ENCODE measurements at regions not wholly inside any gene's neighbourhood (a gene's known extent, or its start where the extent isn't known, plus 50 kb on each side); places are given as distances from the start of the nearest gene placed in this dataset.
A peak's percentile ranks its signal among the peaks of the same experiment; 100 is the strongest.

DNA sequence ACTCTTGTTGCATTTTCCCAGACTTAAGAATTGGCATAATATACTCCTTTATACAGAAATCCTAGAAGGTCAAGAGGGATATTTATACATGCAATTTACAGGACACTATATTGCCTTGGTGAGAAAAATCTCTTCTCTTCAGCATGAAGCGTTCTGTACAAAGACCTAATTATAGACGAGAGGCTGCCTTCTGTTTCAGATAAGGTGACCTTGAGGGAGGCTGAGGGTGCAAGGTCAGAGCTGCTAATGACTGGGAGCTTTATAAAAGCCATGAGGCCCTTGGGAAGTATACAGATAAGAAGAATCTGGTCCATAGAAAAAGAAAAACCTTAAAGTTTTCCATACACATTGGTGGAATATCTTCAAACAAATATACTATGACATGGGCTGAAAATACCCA lies 156.3 kb upstream of the SOX9 start:
- H3K36me3 ChIP-seq (ENCODE audit: control insufficient read depth in 4 of 4, insufficient read depth in 3 of 4, low read depth in 1 of 4, low read length in 3 of 4), result no peaks in the 10 kb centered on the region
- DNase-seq (ENCODE audit: low spot score), result no peak
- no peak overlapping the region for H3K4me3 ChIP-seq (ENCODE audit: low read depth in 1 of 3, low read length in 3 of 3)
- H3K4me1 ChIP-seq (ENCODE audit: control insufficient read depth in 4 of 4, insufficient read depth in 4 of 4, low read length in 3 of 4), result no peaks in the 10 kb centered on the region
- WGBS, result 48% methylated on average over 2 of the region's 2 CpGs
- H3K9me3 ChIP-seq (ENCODE audit: control insufficient read depth in 4 of 4, low read length in 3 of 4), result no peaks in the 10 kb centered on the region
- no peak overlapping the region for H3K27ac ChIP-seq (ENCODE audit: low read depth in 1 of 2, low read length in 2 of 2)
- TF ChIP-seq NR2F2 (IDR thresholded peaks at IDR 0.05), result peak; percentile 89
- TF ChIP-seq RAD21 (IDR thresholded peaks at IDR 0.05), result no peak
- no peak overlapping the region for H3K9ac ChIP-seq (ENCODE audit: low read depth in 1 of 2, low read length in 2 of 2)
- H3K27me3 ChIP-seq (ENCODE audit: control insufficient read depth in 4 of 4, insufficient read depth in 4 of 4, low read length in 3 of 4), result no peaks in the 10 kb centered on the region

GRCh38 chr17:71966055-71966454 lies 154.8 kb upstream of the SOX9 start:
- Histone ChIP-seq H3K4me1 (ENCODE audit: control insufficient read depth in 4 of 4, insufficient read depth in 4 of 4, low read length in 3 of 4) (no peaks in the 10 kb centered on the region), H3K9me3 (ENCODE audit: control insufficient read depth in 4 of 4, low read length in 3 of 4) (no peaks in the 10 kb centered on the region), H3K27ac (ENCODE audit: low read depth in 1 of 2, low read length in 2 of 2) (no peak overlapping the region), H3K9ac (ENCODE audit: low read depth in 1 of 2, low read length in 2 of 2) (no peak overlapping the region), H3K4me3 (ENCODE audit: low read depth in 1 of 3, low read length in 3 of 3) (no peak overlapping the region), H3K36me3 (ENCODE audit: control insufficient read depth in 4 of 4, insufficient read depth in 3 of 4, low read depth in 1 of 4, low read length in 3 of 4) (no peaks in the 10 kb centered on the region), H3K27me3 (ENCODE audit: control insufficient read depth in 4 of 4, insufficient read depth in 4 of 4, low read length in 3 of 4) (no peaks in the 10 kb centered on the region)
- WGBS, result 75% methylated on average over 6 of the region's 6 CpGs
- DNase-seq (ENCODE audit: low spot score), result no peak
- TF ChIP-seq HNF4A (conservative IDR thresholded peaks at IDR 0.05), result no peak
- TF ChIP-seq, protein P1, sequence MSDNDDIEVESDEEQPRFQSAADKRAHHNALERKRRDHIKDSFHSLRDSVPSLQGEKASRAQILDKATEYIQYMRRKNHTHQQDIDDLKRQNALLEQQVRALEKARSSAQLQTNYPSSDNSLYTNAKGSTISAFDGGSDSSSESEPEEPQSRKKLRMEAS (IDR thresholded peaks at IDR 0.05), result no peak
- TF ChIP-seq GABPA (IDR thresholded peaks at IDR 0.05 in 1 of 2, conservative IDR thresholded peaks at IDR 0.05 in 1 of 2), result no peak
- TF ChIP-seq NR2F2 (IDR thresholded peaks at IDR 0.05), result no peak
- no peak for TF ChIP-seq CTCF (IDR thresholded peaks at IDR 0.05; ENCODE audit: low read depth, low read length, missing input control)
- no peak for TF ChIP-seq RXRA (IDR thresholded peaks at IDR 0.05)
- TF ChIP-seq, protein P2, sequence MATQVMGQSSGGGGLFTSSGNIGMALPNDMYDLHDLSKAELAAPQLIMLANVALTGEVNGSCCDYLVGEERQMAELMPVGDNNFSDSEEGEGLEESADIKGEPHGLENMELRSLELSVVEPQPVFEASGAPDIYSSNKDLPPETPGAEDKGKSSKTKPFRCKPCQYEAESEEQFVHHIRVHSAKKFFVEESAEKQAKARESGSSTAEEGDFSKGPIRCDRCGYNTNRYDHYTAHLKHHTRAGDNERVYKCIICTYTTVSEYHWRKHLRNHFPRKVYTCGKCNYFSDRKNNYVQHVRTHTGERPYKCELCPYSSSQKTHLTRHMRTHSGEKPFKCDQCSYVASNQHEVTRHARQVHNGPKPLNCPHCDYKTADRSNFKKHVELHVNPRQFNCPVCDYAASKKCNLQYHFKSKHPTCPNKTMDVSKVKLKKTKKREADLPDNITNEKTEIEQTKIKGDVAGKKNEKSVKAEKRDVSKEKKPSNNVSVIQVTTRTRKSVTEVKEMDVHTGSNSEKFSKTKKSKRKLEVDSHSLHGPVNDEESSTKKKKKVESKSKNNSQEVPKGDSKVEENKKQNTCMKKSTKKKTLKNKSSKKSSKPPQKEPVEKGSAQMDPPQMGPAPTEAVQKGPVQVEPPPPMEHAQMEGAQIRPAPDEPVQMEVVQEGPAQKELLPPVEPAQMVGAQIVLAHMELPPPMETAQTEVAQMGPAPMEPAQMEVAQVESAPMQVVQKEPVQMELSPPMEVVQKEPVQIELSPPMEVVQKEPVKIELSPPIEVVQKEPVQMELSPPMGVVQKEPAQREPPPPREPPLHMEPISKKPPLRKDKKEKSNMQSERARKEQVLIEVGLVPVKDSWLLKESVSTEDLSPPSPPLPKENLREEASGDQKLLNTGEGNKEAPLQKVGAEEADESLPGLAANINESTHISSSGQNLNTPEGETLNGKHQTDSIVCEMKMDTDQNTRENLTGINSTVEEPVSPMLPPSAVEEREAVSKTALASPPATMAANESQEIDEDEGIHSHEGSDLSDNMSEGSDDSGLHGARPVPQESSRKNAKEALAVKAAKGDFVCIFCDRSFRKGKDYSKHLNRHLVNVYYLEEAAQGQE (IDR thresholded peaks at IDR 0.05), result no peak
- no peak for TF ChIP-seq HNF4G (IDR thresholded peaks at IDR 0.05)
- TF ChIP-seq YY1 (IDR thresholded peaks at IDR 0.05), result no peak
- TF ChIP-seq ZBTB33 (IDR thresholded peaks at IDR 0.05), result no peak
- TF ChIP-seq RAD21 (IDR thresholded peaks at IDR 0.05), result no peak
- TF ChIP-seq JUND (IDR thresholded peaks at IDR 0.05), result no peak

Data from liver (tissue), 8 donors.